ENCODE measurements at regions not wholly inside any gene's neighbourhood (a gene's known extent, or its start where the extent isn't known, plus 50 kb on each side); places are given as distances from the start of the nearest gene placed in this dataset.

GRCh38 chr13:63120883-63121282 is 1705.2 kb upstream of the PCDH20 start:
- Histone ChIP-seq H3K36me3 (ENCODE audit: control insufficient read depth, insufficient read depth, low read length) (no peaks in the 10 kb centered on the region), H3K9me3 (ENCODE audit: control insufficient read depth, insufficient read depth, low read depth, low read length) (no peaks in the 10 kb centered on the region), H3K4me1 (ENCODE audit: control insufficient read depth, insufficient read depth, low read length) (0 out of 2 replicates have a peak, but pooled peaks cover 2% of the 10 kb centered on the region), H3K27ac (ENCODE audit: low read depth, low read length) (no peak overlapping the region), H3K4me3 (ENCODE audit: low read depth, low read length) (no peak overlapping the region), H3K27me3 (ENCODE audit: control insufficient read depth, insufficient read depth, low read length) (no peaks in the 10 kb centered on the region), H3K9ac (ENCODE audit: low read length) (no peak overlapping the region)

GRCh38 chr13:63117710-63118109 is 1702.1 kb upstream of the PCDH20 start:
- no peaks in the 10 kb centered on the region for H3K27me3 ChIP-seq (ENCODE audit: control insufficient read depth, insufficient read depth, low read length)
- no peak overlapping the region for H3K9ac ChIP-seq (ENCODE audit: low read length)
- H3K4me3 ChIP-seq (ENCODE audit: low read depth, low read length) = no peak overlapping the region
- no peaks in the 10 kb centered on the region for H3K9me3 ChIP-seq (ENCODE audit: control insufficient read depth, insufficient read depth, low read depth, low read length)
- no peak overlapping the region for H3K27ac ChIP-seq (ENCODE audit: low read depth, low read length)
- H3K36me3 ChIP-seq (ENCODE audit: control insufficient read depth, insufficient read depth, low read length) = no peaks in the 10 kb centered on the region
- no peaks in the 10 kb centered on the region for H3K4me1 ChIP-seq (ENCODE audit: control insufficient read depth, insufficient read depth, low read length)

GRCh38 chr13:63112799-63113395 is 1697.2 kb upstream of the PCDH20 start:
- Histone ChIP-seq H3K9ac (ENCODE audit: low read length) (no peak overlapping the region), H3K27ac (ENCODE audit: low read depth, low read length) (no peak overlapping the region), H3K4me3 (ENCODE audit: low read depth, low read length) (no peak overlapping the region), H3K36me3 (ENCODE audit: control insufficient read depth, insufficient read depth, low read length) (no peaks in the 10 kb centered on the region), H3K9me3 (ENCODE audit: control insufficient read depth, insufficient read depth, low read depth, low read length) (no peaks in the 10 kb centered on the region), H3K27me3 (ENCODE audit: control insufficient read depth, insufficient read depth, low read length) (no peaks in the 10 kb centered on the region), H3K4me1 (ENCODE audit: control insufficient read depth, insufficient read depth, low read length) (no peaks in the 10 kb centered on the region)

GRCh38 chr13:63110466-63110865 is 1694.8 kb upstream of the PCDH20 start:
- Histone ChIP-seq H3K4me1 (ENCODE audit: control insufficient read depth, insufficient read depth, low read length) (no peaks in the 10 kb centered on the region), H3K4me3 (ENCODE audit: low read depth, low read length) (no peak overlapping the region), H3K36me3 (ENCODE audit: control insufficient read depth, insufficient read depth, low read length) (no peaks in the 10 kb centered on the region), H3K9ac (ENCODE audit: low read length) (no peak overlapping the region), H3K27ac (ENCODE audit: low read depth, low read length) (no peak overlapping the region), H3K9me3 (ENCODE audit: control insufficient read depth, insufficient read depth, low read depth, low read length) (no peaks in the 10 kb centered on the region), H3K27me3 (ENCODE audit: control insufficient read depth, insufficient read depth, low read length) (no peaks in the 10 kb centered on the region)

- Histone ChIP-seq H3K27me3 (ENCODE audit: control insufficient read depth, insufficient read depth, low read length) (no peaks in the 10 kb centered on the region), H3K4me1 (ENCODE audit: control insufficient read depth, insufficient read depth, low read length) (no peaks in the 10 kb centered on the region), H3K4me3 (ENCODE audit: low read depth, low read length) (no peak overlapping the region), H3K27ac (ENCODE audit: low read depth, low read length) (no peak overlapping the region), H3K36me3 (ENCODE audit: control insufficient read depth, insufficient read depth, low read length) (no peaks in the 10 kb centered on the region), H3K9ac (ENCODE audit: low read length) (no peak overlapping the region), H3K9me3 (ENCODE audit: control insufficient read depth, insufficient read depth, low read depth, low read length) (no peaks in the 10 kb centered on the region)
These were observed 1691.7 kb upstream of the PCDH20 start for GRCh38 chr13:63107179-63107943.

- Histone ChIP-seq H3K9ac (ENCODE audit: low read length) (no peak overlapping the region), H3K4me3 (ENCODE audit: low read depth, low read length) (no peak overlapping the region), H3K36me3 (ENCODE audit: control insufficient read depth, insufficient read depth, low read length) (no peaks in the 10 kb centered on the region), H3K9me3 (ENCODE audit: control insufficient read depth, insufficient read depth, low read depth, low read length) (no peaks in the 10 kb centered on the region), H3K27me3 (ENCODE audit: control insufficient read depth, insufficient read depth, low read length) (no peaks in the 10 kb centered on the region), H3K4me1 (ENCODE audit: control insufficient read depth, insufficient read depth, low read length) (no peaks in the 10 kb centered on the region), H3K27ac (ENCODE audit: low read depth, low read length) (no peak overlapping the region)
These were observed 1679.1 kb upstream of the PCDH20 start for GRCh38 chr13:63094717-63095116.

GRCh38 chr13:63093907-63094469 is 1678.3 kb upstream of the PCDH20 start:
- Histone ChIP-seq H3K36me3 (ENCODE audit: control insufficient read depth, insufficient read depth, low read length) (no peaks in the 10 kb centered on the region), H3K4me3 (ENCODE audit: low read depth, low read length) (no peak overlapping the region), H3K27me3 (ENCODE audit: control insufficient read depth, insufficient read depth, low read length) (no peaks in the 10 kb centered on the region), H3K9me3 (ENCODE audit: control insufficient read depth, insufficient read depth, low read depth, low read length) (no peaks in the 10 kb centered on the region), H3K27ac (ENCODE audit: low read depth, low read length) (no peak overlapping the region), H3K9ac (ENCODE audit: low read length) (no peak overlapping the region), H3K4me1 (ENCODE audit: control insufficient read depth, insufficient read depth, low read length) (no peaks in the 10 kb centered on the region)

- no peak overlapping the region for H3K4me3 ChIP-seq (ENCODE audit: low read depth, low read length)
- H3K9ac ChIP-seq (ENCODE audit: low read length) = no peak overlapping the region
- H3K4me1 ChIP-seq (ENCODE audit: control insufficient read depth, insufficient read depth, low read length) = no peaks in the 10 kb centered on the region
- no peaks in the 10 kb centered on the region for H3K27me3 ChIP-seq (ENCODE audit: control insufficient read depth, insufficient read depth, low read length)
- H3K36me3 ChIP-seq (ENCODE audit: control insufficient read depth, insufficient read depth, low read length) = no peaks in the 10 kb centered on the region
- H3K27ac ChIP-seq (ENCODE audit: low read depth, low read length) = no peak overlapping the region
- H3K9me3 ChIP-seq (ENCODE audit: control insufficient read depth, insufficient read depth, low read depth, low read length) = no peaks in the 10 kb centered on the region
These were observed 1676.8 kb upstream of the PCDH20 start for GRCh38 chr13:63092456-63092855.

- Histone ChIP-seq H3K4me3 (ENCODE audit: low read depth, low read length) (no peak overlapping the region), H3K36me3 (ENCODE audit: control insufficient read depth, insufficient read depth, low read length) (no peaks in the 10 kb centered on the region), H3K9me3 (ENCODE audit: control insufficient read depth, insufficient read depth, low read depth, low read length) (no peaks in the 10 kb centered on the region), H3K9ac (ENCODE audit: low read length) (no peak overlapping the region), H3K27me3 (ENCODE audit: control insufficient read depth, insufficient read depth, low read length) (no peaks in the 10 kb centered on the region), H3K4me1 (ENCODE audit: control insufficient read depth, insufficient read depth, low read length) (no peaks in the 10 kb centered on the region), H3K27ac (ENCODE audit: low read depth, low read length) (no peak overlapping the region)
These were observed 1674.9 kb upstream of the PCDH20 start for GRCh38 chr13:63090524-63090923.

- no peaks in the 10 kb centered on the region for H3K27me3 ChIP-seq (ENCODE audit: control insufficient read depth, insufficient read depth, low read length)
- no peak overlapping the region for H3K27ac ChIP-seq (ENCODE audit: low read depth, low read length)
- no peaks in the 10 kb centered on the region for H3K36me3 ChIP-seq (ENCODE audit: control insufficient read depth, insufficient read depth, low read length)
- no peaks in the 10 kb centered on the region for H3K9me3 ChIP-seq (ENCODE audit: control insufficient read depth, insufficient read depth, low read depth, low read length)
- no peak overlapping the region for H3K4me3 ChIP-seq (ENCODE audit: low read depth, low read length)
- no peak overlapping the region for H3K9ac ChIP-seq (ENCODE audit: low read length)
- no peaks in the 10 kb centered on the region for H3K4me1 ChIP-seq (ENCODE audit: control insufficient read depth, insufficient read depth, low read length)
These were observed 1672.6 kb upstream of the PCDH20 start for GRCh38 chr13:63088226-63088625.

GRCh38 chr13:63086286-63086685 is 1670.6 kb upstream of the PCDH20 start:
- no peaks in the 10 kb centered on the region for H3K4me1 ChIP-seq (ENCODE audit: control insufficient read depth, insufficient read depth, low read length)
- H3K4me3 ChIP-seq (ENCODE audit: low read depth, low read length) = no peak overlapping the region
- H3K36me3 ChIP-seq (ENCODE audit: control insufficient read depth, insufficient read depth, low read length) = no peaks in the 10 kb centered on the region
- H3K27ac ChIP-seq (ENCODE audit: low read depth, low read length) = no peak overlapping the region
- no peak overlapping the region for H3K9ac ChIP-seq (ENCODE audit: low read length)
- H3K27me3 ChIP-seq (ENCODE audit: control insufficient read depth, insufficient read depth, low read length) = no peaks in the 10 kb centered on the region
- H3K9me3 ChIP-seq (ENCODE audit: control insufficient read depth, insufficient read depth, low read depth, low read length) = no peaks in the 10 kb centered on the region
